ENCODE measurements at regions not wholly inside any gene's neighbourhood (a gene's known extent, or its start where the extent isn't known, plus 50 kb on each side); places are given as distances from the start of the nearest gene placed in this dataset.
"Not testable (repeated sequence)": the region's sequence is repeated elsewhere in the genome, so short reads cannot be mapped to it uniquely, and the experiment has no call there.

DNA sequence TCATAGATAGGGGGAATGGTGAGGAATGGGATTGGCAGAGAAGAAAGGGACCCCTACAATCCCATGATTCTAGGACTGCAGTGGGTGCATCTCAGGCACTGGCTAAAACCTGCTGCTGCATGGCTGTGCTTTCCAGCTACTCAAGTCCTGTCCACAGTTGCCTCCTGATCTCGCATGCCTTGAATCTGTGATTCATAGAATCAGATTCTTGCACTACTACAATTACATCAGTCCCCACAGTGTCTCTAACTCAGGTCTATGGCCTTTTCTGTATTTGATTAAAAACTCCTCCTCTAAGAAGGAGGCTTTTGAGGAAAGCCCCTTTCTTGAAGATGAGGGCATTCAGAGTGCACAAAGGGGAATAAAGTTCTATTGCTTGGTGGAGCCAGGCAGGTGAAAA lies 117.4 kb downstream of the LRATD1 start:
- ATAC-seq (no peak), DNase-seq (no peak)
- intact Hi-C loops (cut with micrococcal nuclease) = no loop called here

DNA sequence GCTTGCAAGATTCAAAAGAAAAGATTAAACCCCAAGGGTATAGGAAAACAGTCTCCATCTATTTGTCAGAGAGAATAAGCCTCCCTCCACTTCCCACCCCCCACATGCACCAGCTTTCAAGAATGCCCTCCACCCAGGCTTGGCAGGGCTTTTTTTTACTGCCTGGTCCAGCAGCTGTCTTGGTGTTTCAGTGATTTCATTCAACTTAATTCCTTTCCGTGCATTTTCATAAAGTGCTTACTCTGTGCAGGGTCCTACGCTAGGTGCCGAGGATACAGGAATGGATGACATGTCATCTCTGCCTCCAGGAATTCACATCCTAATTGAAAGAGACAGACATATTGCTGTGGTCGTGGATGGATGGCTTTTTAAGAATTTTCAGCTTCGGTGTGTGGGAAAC lies 117.9 kb downstream of the LRATD1 start:
- DNase-seq (no peak), ATAC-seq (no peak)
- intact Hi-C loops (cut with micrococcal nuclease) = no loop called here

DNA sequence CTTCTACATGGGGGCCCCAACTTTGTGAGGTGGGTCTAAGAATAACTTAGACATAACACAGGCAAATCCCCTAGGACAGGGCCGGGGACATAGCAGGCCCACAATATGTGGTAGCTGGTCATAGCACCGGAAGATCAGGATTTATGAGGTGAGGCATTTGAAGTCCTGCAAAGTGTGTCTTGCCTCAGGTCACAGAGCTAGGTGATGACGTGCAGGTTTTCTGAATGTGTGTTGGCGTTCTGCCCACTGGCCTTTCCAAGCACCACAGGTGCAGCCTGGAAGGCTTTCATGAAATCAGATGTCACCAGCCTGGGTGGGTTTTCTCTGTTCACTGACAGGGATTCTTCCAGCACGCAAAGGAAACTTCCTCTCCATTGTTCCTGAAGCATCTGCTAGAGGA lies 119.1 kb downstream of the LRATD1 start:
- intact Hi-C loops (cut with micrococcal nuclease) = no loop called here
- DNase-seq (no peak), ATAC-seq (no peak)

DNA sequence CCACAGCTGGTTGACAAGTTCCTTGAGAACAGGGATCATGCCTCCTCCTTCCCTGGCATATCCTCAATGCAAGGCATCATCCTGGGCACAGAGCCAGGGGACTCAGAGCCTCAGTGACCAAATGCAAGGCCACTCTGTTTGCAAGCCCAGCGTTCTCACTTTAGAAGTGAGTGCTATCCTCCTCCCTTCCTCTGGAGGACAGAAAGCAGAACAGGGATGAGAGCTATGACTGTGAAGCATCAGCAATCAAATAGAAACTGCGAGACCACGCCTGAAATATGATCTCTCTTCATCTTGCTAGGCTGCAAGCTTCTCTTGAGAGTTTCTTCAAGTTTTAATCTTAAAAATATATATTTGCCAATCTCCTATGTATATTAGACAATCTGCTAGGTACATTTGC lies 119.8 kb downstream of the LRATD1 start:
- intact Hi-C loops (cut with micrococcal nuclease) = no loop called here
- ATAC-seq = no peak
- no peak for DNase-seq

- ATAC-seq (no peak), DNase-seq (no peak)
- intact Hi-C loops (cut with micrococcal nuclease) = no loop called here
Observed at GRCh38 chr2:14756122-14756541, 123.6 kb downstream of the LRATD1 start.

DNA sequence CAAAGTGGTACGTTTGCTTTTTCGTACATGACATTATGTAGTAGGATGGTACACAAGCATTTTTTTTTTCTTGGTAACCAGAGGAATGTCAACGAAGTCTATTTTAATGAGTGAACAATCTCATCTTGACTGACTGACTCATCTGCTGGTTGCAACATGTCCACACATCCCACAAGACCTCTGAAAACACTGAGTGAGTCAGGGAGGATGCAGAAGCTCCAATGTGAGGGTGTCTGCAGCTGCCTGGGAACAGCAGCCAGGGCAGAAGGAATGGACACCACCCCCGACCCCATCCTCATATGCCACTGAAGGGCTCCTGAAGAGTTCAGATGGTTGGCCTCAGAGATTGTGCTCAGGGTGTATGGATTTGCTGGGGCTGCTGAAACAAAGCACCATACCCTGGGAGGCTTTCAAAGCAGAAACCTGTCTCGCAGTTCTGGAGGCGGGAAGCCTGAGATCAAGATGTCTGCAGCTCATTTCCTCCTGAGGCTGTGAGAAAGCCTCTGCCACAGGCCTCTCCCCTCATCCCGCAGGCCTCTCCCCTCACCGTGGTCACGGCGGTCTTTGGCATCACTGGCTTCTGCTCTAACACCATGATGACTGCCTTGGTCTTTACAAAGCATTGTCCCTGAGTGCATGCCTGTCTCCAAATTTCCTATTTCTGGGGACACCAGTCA lies 124.6 kb downstream of the LRATD1 start:
- ATAC-seq (no peak), DNase-seq (no peak)
- intact Hi-C loops (cut with micrococcal nuclease) = no loop called here

DNA sequence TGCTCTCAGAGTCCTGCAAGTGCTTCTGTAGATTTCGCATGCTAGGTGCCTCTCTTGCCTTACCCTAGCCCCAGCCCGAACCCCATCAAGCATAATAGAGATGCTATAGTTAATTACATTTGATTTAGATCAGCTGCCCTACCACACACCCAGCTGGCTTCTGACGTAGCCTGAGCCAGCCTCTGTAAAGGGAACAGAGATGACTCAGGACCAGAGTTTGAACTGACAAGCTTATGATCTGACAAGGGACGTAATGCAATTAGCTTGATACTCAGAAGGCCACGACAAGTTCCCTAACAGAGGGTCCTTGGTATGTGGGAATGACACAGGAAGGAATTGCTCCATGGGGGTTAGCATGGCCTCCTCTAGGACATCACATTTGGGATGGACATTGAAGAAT lies 126.6 kb downstream of the LRATD1 start:
- intact Hi-C loops (cut with micrococcal nuclease) = no loop called here
- DNase-seq = no peak
- ATAC-seq = no peak

- DNase-seq (no peak), ATAC-seq (no peak)
- intact Hi-C loops (cut with micrococcal nuclease) = no loop called here
Observed at GRCh38 chr2:14760169-14760568, 127.7 kb downstream of the LRATD1 start.

- ATAC-seq = no peak
- no peak for DNase-seq
- intact Hi-C loops (cut with micrococcal nuclease) = no loop called here
Observed at GRCh38 chr2:14761118-14761517, 128.6 kb downstream of the LRATD1 start.

DNA sequence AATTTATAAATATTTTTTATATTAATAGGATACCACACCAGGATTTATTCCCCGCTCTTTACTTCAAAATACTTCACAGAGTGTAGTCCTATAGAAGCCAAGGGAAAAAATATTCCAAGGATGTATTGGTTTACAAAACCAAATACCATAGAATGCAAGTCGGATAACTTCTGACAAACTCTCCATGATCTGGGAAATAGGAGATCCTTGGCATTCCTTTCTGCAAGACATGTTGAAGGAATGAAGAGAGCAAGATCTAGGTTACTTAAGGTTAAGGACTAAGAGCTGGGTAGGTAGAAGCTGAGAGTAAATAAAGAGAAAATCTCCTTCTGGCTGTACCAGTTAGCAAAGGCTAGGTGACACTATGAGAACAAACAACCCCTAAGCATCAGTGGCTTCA lies 141.2 kb downstream of the LRATD1 start:
- ATAC-seq = no peak
- no peak for DNase-seq
- intact Hi-C loops (cut with micrococcal nuclease) = no loop called here

- intact Hi-C loops (cut with micrococcal nuclease) = no loop called here
- DNase-seq = no peak
- no peak for ATAC-seq
Observed at GRCh38 chr2:14774436-14774968, 142.0 kb downstream of the LRATD1 start.

GRCh38 chr2:14776216-14776615 lies 143.7 kb downstream of the LRATD1 start:
- intact Hi-C loops (cut with micrococcal nuclease) = no loop called here
- DNase-seq (no peak), ATAC-seq (no peak)

DNA sequence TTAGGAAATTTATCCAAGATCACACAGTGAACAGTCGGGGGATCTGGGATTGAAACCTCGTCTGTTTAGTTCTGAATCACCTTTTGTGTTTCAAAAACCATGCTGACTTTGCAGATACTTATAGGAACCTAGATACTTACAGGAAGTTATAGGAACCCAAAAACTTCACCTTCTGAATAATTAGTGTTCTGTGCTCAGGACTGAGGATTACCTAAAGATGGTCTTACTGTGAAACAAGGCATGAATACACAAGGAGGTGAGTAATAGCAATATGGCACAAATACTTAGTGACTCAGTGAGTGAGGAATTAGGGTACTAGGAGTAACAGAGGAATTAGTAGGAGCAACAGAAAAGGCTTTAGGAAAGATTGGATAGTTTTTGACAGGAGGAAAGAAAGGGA lies 145.5 kb downstream of the LRATD1 start:
- intact Hi-C loops (cut with micrococcal nuclease) = no loop called here
- no peak for ATAC-seq
- no peak for DNase-seq

GRCh38 chr2:14779252-14779651 lies 146.7 kb downstream of the LRATD1 start:
- no peak for ATAC-seq
- intact Hi-C loops (cut with micrococcal nuclease) = no loop called here

DNA sequence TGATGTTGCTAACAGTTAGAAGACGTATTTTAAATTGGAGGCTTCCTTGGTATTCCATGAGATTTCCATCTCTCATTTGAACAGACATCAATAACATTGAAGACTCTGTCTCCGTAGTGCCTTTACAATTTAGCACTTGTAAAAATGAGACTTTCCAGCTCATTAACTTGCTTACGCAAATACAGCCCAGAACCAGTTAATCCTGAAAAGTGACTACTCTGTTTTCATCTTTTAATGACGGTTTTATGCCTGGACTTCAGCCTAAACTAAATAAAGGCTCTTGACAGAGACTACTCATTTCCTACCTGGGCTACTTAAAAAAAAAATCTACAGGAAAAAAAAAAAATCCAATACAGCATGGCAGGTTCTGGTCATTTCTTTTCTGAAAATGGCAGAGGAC lies 148.6 kb downstream of the LRATD1 start:
- ATAC-seq = no peak
- no peak for DNase-seq
- intact Hi-C loops (cut with micrococcal nuclease) = no loop called here

More at GRCh38 chr2:14779252-14779651, 146.7 kb downstream of the LRATD1 start:
- DNase-seq = no peak

DNA sequence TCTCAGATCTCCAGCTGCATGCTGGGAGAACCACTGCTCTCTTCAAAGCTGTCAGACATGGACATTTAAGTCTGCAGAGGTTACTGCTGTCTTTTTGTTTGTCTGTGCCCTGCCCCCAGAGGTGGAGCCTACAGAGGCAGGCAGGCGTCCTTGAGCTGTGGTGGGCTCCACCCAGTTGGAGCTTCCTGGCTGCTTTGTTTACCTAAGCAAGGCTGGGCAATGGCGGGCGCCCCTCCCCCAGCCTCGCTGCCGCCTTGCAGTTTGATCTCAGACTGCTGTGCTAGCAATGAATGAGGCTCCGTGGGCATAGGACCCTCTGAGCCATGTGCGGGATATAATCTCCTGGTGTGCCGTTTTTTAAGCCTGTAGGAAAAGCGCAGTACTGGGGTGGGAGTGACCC lies 156.3 kb downstream of the LRATD1 start:
- ATAC-seq; intact Hi-C loops (cut with micrococcal nuclease); DNase-seq: not testable (repeated sequence)

- intact Hi-C loops (cut with micrococcal nuclease) = no loop called here
- no peak for ATAC-seq
- DNase-seq = no peak
Observed at GRCh38 chr2:14790041-14790640, 157.6 kb downstream of the LRATD1 start.

GRCh38 chr2:14803994-14804393 lies 171.5 kb downstream of the LRATD1 start:
- no peak for ATAC-seq
- no peak for DNase-seq
- intact Hi-C loops (cut with micrococcal nuclease) = no loop called here

- intact Hi-C loops (cut with micrococcal nuclease) = no loop called here
- no peak for ATAC-seq
- no peak for DNase-seq
Observed at GRCh38 chr2:14804902-14805301, 172.4 kb downstream of the LRATD1 start.

- intact Hi-C loops (cut with micrococcal nuclease) = no loop called here
- ATAC-seq (no peak), DNase-seq (no peak)
Observed at GRCh38 chr2:14806613-14807012, 174.1 kb downstream of the LRATD1 start.

DNA sequence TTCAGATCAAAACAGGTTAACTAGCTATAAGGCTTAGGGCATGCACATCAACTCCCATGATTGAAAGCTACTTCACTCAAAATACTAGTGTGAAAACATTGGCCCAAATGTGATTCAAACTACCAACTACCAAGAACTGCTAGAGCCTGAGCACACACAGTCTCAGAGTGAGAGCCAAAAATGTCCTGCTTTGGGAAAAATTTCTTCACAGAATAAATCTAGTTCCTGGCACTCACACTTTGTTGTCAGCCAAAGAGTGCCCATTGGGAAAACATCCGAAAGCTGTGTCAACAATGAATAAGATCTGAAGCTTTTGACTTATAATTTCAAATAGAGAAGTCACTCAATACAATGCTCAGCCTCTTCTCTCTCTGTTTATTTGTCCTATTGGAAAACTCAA lies 182.7 kb downstream of the LRATD1 start:
- peak; percentile 57 for ATAC-seq
- intact Hi-C loops (cut with micrococcal nuclease) = no loop called here
- DNase-seq = no peak
